Stimulated activated CD4-positive, alpha-beta T cell treated with anti-CD3 and anti-CD28 coated beads, Interleukin-4, amount 100 ng/mL, for 1 hour (primary cell): ENCODE measurements at regions not wholly inside any gene's neighbourhood (a gene's known extent, or its start where the extent isn't known, plus 50 kb on each side); places are given as distances from the start of the nearest gene placed in this dataset.

Source experiments
- DNase-seq: peaks from one replicate; pipeline ENCODE4 v3.0.0-alpha.2; 2020

DNA sequence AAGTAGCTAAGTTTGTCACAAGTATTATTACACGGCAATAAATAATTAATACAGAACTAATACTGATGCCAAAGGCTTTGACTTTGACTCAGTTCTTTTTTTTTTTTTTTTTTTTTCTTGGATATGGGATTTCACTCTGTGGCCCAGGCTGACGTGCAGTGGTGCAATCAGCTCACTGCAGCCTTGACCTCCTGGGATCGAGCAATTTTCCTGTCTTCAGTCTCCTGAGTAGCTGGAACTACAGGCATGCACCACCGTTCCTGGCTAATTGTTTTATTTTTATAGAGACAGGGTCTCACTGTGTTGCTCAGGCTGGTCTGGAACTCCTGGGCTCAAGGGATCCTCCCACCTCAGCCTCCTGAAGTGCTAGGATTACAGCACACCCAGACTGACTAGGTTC, 284.5 kb downstream of the SS18 start:
- DNase-seq: no peak

DNA sequence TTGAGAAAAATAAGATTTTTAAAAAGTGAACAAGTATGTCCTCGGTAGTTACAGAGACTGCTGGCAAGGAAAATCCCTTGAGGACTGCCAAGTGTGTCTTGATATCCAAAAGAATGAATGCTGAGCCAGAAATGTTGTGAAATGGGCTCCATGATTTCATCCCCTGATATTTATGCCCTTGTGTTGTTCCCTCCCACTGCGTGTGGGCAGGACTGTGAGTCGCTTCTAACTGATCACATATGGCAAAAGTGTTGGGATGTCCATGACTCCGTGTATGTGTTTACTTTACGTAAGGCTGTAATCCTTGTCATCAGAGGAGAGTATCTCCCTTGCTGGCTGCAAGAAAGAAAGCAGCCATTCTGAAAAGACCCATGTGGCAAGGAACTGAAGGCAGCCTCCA, 285.1 kb downstream of the SS18 start:
- no peak for DNase-seq

DNA sequence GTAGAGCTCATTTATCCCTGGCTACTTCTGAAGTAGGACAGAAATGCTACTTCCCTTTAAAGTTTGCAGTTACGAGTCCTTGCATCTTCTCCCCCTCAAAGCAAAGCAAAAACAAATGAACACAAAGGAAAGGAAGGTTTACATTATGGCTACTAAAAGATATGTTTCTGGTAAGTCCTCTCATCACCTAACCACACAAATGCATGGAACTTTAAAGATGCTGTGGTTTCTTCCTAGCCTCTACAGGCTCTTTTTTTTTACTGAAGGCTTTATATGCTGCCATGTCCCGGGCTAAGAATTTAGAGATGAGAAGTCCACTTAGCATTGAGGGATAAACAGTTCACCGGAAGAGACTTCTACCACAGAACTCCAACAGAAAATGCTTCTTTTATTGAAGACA, 291.2 kb downstream of the SS18 start:
- DNase-seq: no peak

DNA sequence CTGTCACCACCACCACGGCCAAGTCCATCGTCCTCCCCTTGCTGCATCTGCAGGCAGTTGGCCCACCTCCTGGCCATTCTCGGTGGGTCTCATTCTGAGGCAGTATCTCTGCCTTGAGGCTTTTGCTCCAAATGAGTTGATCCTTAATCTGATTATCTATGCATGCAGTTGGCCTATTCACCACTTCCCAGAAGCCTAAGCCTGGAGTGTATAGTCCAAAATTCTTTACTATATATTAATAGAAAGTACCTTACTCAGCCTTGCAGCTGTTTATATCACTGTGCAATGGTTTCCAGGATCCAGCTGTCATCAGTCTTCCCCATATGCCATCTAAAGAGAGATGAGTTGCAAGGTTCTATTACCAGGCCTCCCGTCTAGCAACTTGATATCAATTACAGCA, 292.4 kb downstream of the SS18 start:
- no peak for DNase-seq

DNA sequence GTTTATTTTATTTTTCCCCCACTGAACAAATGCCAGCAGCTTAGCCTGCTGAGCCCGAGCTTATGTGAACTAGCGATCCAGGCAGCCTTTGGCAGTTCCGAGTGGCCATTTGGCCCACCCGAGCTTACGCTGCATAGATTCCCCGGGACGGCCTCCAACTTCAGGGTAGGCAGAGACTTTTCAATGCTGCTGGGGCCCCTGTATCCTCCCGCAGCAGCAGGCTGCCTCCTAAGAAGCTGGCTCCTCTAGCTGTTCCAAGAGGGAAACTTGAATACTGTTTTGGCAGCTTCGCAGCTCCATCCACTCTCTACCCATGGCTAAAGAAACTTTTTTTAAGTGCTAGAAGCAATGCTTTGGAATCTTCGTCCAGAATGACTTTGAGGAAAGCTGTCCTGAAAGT, 295.2 kb downstream of the SS18 start:
- DNase-seq: no peak

DNA sequence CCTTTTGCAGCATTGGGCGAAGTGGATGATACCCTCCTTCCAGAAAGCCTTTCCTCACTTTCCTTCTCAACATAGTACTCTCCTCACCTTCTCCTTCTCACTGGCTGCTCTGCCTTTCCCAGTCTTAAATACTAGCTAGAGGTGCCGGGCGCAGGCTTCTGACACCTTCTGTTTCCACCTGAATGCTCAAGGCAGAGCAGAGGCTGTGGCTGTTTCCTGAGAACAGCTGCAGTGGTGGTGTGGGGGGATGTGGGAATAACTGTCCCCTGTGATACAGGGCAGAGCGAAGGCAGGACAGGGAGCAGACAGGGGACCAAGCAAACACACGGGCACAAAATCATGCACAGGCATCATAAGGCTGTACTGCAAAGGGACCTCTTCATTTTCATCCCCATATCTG, 303.1 kb downstream of the SS18 start:
- DNase-seq: no peak

DNA sequence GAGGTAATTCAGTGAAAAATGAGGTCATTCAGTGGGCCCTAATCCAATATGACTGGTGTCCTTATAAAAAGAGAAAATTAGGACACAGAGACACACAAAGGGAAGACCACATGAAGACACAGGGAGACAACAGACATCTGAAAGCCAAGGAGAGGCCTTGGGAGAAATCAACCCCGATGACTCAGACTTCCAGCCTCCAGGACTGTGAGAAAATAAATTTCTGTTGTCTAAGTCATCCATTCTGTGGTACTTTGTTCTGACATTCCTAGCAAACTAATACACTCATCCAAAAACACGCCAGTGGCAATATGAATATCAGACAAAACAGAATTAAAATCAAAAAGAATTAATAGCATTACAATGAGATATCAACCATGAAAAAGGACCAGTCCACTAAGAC, 303.7 kb downstream of the SS18 start:
- DNase-seq: no peak

DNA sequence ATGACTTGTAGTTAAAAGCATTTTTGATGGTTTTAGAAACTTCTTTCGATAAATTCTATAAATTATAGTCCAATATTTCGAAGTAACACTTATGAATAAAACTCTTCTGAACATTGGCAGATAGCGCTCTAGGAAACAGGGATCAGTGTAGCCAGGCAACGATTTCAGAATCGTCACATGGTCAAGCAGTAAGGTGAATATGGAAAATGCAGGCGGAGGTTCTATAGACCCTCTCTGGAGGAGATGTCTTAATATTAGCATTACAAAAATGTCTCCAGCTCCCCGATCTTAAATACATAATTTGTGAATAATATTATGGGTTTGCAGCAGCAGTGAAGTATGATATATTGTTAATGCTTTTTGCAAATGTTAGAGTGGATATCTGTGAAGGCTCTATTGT, 310.3 kb downstream of the SS18 start:
- DNase-seq: no peak

DNA sequence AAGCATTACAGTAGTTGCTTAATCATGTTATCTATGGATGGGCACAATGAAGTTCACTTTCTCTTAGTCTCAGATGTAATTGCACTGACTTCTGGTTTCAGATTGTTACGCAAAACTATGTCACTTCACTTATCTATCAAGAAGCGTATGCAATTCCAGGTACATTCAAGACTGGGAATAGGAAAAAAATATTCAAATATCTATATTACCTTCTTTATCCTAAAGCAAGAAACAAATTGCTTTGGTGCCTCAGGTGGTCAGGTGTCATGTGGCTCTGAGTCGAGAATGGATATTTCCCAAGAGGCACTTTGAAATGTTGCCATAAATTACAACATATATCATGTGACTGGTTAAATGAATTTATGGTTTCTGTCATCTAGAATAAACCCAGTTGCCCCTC, 318.6 kb downstream of the SS18 start:
- no peak for DNase-seq

DNA sequence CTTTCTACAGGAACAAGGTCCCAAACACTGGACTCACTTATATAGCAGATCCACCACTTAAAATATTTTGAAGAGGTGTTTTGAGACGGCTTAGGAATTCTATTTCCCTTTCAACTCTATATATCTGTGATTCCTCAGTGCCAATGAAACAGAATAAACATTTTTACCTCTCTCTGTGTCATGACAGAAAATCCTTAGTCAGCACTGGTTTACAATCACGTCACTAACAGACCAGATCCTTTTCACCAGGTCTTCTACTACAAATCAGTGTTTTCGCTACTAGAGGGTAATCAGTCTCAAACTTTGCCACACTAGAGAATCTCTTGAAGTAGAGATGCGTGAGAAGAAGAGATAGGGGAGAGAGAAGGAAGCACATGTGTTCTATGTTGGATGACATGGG, 325.6 kb downstream of the SS18 start:
- no peak for DNase-seq

DNA sequence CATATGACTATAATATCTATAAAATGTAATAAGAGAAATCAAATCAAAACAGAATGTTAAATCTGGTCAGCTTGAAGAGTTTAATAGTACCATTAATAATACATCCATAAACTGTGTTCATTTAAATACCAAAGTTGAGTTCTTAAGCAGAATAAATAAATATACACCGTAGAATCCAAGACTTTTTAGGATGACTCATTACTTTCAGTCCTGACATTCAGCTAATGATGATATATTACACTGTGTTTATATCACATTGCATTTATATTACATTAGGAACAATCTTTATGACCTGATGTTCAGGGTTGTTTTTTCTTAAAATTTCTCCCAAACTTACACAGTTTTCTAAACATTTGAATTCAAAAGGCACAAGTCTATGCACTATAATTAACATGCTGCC, 331.3 kb downstream of the SS18 start:
- DNase-seq: no peak

DNA sequence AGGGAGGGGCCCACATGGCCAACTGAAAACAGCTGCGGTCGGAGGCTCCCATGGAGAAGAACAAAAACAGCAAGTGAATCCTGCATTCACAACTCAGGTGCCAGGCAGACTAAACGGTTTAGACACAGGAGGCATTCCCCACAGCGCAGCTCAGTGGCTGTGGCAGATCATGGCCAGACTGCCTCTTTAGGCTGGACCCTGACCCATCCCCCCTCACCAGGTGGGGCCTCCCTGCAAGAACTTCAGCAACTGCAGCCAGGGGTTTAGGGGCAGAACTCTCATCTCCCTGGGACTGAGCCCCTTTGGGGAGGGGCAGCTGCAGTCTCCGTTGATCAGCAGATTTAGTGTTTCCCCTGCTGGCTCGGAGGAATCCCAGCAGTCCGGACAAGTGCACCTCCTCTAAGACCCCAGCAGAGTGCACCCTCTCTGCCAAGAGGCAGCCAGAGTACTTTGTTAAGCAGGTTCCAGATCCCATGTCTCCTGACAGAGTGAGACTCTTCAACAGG, 346.7 kb downstream of the SS18 start:
- no peak for DNase-seq

DNA sequence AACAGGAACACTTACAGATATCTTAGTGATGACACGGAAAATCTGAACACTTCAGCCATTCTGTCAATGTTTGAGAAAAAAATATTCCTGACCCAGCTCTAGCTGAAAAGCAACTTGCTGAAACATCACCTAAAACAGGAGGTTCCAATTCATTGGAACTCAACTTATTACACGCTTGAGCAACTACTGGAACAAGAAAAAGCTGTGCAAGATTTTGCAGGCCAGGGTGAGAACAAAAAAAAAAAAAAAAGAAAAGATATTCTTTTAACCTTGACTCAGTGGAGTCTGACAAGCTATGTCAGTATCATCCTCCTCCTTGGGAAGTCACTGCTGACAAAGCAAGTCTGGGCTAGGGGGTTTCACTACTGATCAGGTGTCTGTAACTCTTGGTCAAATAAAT, 351.0 kb downstream of the SS18 start:
- DNase-seq: no peak

DNA sequence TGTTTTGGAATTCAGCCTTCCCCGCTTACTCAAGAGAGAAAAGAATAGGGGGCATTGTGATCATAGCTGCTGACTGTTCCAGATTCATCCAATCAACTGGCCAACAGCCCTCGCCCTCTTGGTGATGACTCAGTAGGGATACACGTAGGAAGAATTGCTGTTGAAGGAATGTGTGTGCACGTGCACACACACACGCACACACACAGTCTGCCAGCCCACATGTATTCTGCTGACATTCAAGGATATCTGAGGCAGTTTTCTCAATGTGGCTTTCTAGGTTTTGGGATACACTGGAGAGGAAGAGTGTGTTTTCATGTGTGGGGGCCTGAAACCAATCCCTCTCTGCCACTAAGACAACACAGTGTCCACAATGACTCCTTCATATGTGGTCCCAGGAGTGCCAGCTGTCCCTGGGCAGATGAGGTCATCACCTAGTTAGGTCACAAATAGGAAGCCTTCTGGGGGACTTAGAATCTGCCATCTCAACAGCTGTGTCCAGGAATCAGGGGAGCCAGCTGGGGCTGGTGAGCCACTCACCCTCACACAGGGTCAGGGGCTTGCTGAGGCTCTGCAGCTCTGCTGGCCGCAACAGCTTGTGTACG, 352.6 kb downstream of the SS18 start:
- DNase-seq: no peak

DNA sequence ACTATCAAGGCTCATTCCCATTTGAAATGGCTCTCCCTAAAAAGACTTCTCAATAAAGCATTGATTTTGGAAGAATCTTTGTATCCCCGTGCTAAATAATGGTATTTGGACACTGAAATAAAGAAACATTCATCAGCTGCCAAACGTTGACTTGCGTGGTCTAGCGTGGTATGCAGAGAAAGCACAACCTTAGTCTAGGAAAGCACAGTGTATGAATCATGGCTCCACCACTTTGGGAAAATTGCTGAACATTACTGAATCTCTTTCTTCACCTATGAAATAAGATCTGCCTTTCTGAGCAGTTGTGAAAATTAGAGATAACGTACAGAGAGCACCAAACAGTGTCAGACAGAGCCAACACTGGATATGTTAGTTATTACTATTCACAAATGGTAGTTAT, 353.9 kb downstream of the SS18 start:
- DNase-seq: no peak

DNA sequence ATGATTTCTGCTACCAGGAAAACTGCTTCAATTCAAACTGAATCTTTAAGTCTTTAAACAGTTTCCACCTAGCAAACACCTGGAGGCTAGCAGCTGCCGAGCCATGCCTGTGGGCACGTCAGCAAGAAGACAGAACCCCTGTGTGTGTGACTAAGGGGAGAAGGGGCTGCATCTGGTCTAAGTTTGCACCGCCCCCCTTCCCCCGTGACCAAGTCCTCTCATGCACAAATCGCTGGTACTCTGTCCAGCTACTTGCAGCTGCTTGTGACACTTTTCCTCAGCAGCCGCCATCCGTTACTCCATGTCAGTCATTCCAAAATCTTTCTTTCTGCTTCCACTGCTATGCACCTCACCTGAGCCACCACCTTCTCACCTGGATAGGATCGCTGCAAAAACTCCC, 355.0 kb downstream of the SS18 start:
- no peak for DNase-seq

DNA sequence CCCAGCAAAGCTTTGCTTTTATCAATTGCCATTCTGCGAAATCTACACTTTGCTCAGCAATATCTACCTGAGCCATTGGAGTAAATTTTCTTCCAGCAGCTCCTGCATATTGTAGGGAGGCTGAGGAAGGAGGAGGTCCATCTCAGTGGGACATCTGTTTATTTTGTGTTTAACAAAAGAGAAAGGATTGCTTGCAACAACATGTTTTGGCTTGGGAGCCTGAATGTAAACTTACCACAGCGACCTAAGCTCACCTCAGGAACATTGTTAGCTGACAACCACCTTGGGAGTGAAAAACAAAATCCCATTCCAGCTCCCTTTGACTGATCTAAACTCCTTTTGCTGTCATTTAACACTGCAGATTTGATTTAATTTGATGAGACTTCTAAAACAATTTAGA, 356.1 kb downstream of the SS18 start:
- DNase-seq: no peak

DNA sequence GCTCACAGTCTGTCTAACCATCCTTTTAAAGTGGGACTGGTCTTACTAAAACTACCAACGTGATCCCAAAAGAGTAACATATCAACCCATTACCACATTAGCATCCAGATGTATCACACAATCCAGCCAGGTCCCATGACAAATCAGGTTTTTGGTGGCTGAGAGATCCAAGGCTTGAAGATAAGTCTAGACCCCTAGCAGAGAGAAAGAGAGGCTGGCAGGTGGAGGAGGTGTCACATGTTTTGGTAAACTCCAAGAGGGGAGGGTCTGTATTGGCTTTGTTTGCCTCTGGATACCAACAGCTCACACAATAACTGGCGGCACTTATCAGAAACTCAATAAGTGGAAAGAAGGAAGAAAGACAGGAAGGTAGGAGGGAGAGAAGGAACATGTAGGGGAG, 357.6 kb downstream of the SS18 start:
- no peak for DNase-seq

DNA sequence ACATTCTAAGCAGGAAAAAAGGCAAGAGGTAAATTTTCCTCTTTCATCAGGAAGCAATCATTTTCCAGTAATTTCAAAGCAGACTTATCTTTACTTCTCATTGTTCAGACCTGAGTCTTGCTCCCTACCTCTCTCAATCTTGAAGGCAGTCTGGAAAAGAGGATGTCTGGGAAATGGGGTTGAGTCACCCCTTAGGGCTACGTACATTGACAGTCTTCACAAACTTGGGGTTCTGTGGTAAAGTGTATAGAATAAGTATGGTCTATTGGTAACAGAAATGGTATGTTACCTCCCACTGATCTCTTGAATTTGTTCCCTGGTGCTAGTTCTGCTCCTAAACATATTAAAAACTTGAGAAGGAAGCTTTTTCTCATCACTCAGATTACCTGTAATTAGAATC, 361.3 kb downstream of the SS18 start:
- no peak for DNase-seq

DNA sequence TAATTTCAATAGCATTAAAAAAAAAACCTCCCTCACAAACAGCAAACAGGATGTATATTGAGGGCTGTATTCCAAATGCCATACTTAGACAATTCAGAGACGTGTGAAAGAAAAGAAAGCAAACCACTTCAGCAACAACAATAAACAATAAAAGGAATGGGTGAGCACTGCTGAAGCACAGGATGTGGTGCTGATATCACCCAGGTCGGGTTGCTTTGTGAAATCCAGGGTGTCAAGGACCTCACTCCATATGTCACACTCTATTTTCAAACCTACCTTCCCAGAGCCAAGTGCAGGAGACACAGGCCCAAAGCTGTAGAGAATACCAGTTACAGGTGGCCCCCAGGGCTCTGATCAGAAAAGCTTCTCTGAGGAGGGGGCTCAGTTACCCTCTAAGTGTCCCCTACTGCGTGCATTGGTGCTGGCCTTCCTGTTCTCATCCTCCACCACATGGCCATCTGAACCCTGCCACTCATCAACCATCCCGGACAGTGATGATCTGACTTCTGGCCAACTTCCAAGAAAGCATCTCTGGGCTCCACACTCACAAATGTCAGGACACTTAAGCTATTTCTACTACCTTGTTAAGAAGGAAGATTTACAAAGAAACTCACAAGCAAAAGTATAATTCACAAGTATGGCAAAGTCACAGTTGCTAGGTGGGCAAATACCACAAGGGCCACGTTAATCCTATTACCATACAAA, 363.0 kb downstream of the SS18 start:
- no peak for DNase-seq

DNA sequence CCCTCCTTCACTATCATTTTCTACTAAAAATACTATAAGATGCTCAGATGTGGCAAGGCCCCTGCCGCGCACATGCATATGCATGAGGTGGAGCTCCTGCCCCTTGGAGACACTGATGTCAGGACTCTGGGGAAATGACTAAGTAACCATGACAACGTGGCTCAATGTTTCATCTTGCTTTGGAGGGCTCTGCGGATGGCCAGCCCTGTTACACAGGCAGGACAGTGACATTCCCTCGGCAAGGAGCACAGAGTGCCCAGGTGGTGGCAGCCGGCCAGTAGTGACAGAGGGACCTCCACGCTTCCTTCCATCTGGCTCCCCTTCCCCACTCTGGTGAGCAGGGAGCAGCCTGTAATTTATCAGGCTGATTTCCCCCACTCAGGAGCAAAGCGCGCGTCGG, 364.1 kb downstream of the SS18 start:
- DNase-seq: no peak

DNA sequence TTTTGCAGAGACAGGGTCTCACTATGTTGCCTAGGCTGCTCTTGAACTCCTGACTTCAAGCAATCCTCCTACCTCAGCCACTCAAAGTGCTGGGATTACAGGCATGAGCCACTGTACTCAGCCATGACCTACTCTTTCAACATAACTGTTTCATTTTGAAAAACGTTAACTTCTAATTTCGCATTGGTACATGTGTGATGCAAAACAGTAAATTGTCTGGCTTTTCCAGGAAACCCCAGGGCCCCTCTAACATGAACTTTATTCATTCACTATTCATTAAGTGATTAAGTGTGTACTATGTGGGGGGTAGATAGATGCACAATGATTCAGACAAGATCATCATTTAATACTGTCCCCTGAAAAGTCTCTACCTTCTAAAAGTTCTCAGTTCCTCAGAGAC, 364.9 kb downstream of the SS18 start:
- DNase-seq: no peak

DNA sequence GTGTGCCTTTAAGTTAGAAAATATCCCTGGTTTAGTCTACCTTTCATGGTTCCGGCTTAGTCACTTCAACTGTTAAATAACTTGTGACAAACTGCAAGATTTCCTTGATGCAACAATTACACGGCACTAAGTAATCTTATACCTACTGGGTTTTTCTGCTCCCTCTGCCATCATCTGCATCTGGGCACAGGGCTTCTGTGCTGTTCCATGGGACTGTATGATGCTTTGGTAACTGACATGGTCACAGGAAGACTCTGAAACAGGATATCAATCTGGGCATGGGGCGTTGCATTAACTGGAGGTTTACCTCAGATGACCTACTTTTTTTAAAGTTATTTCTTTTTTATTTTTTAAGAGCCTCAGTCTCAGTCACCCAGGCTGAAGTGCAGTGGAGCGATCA, 365.4 kb downstream of the SS18 start:
- no peak for DNase-seq

DNA sequence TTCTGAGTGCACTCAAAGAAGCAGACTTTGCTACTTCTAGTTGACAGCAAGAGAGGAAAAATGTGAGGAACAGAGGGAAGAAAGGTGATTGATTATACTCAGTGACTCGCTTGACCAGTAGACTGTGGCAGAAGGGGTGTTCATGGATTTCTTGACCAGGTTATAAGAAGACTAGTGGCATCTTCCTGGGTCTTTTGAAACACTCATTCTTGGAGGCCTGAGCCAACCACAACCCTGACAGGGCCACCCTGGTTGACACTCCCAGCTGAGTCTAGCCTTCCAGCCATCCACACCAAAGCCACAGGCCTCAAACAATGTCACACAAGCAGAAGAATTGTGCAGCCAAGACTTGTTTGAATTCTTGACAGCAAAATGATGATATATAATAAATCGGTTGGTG, 366.3 kb downstream of the SS18 start:
- DNase-seq: no peak

DNA sequence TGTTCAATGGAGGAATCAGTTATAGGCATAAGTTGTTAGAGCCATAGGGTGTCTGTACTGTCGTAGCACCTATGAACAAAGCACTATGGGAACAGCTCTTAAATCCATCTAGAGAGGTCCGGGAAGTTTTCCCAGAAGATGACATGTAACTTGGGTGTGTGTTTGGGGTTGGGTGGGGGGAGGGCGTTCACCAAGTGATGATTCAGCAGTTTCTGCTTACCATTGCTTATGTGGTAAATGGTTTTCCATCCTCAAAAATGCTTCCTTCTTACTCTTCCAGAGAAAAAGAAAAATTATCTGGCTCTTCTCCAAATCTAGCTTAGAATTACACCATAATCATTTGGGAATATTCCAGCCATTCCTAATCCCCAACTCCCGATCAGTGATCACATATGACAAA, 361.1 kb upstream of the ZNF521 start:
- no peak for DNase-seq
